ENCODE measurements at regions not wholly inside any gene's neighbourhood (a gene's known extent, or its start where the extent isn't known, plus 50 kb on each side); places are given as distances from the start of the nearest gene placed in this dataset.

- TF ChIP-seq CTCF (IDR thresholded peaks at IDR 0.05; ENCODE audit: poor library complexity) (no peak), EZH2phosphoT487 (IDR thresholded peaks at IDR 0.05; ENCODE audit: low read depth, severe bottlenecking, unreplicated experiment) (no peak)
Observed at GRCh38 chr1:231099311-231099710, 59.3 kb upstream of the FAM89A start.
